Mesenchymal stem cell (in vitro differentiated cells and primary cell): ENCODE measurements at regions not wholly inside any gene's neighbourhood (a gene's known extent, or its start where the extent isn't known, plus 50 kb on each side); places are given as distances from the start of the nearest gene placed in this dataset.
A peak's percentile ranks its signal among the peaks of the same experiment; 100 is the strongest.
"Not testable (repeated sequence)": the region's sequence is repeated elsewhere in the genome, so short reads cannot be mapped to it uniquely, and the experiment has no call there.

Experiments
- DNase-seq: peaks from one replicate; pipeline ENCODE4 v3.0.0-alpha.2; 2013
- H2AFZ ChIP-seq: one replicate; pipeline ENCODE4 v1.6.1; 2013; ENCODE audit warnings: low read depth, mild to moderate bottlenecking, control low read depth, inconsistent platforms, low read length, moderate library complexity
- H2AK5ac ChIP-seq: 2 replicates; pipeline ENCODE4 v1.6.1; 2013; ENCODE audit warnings: low read length, moderate library complexity, mild to moderate bottlenecking, inconsistent platforms; ENCODE audit not compliant: severe bottlenecking
- H2BK120ac ChIP-seq: one replicate; pipeline ENCODE4 v1.6.1; 2013; ENCODE audit warnings: low read depth, mild to moderate bottlenecking, inconsistent platforms, low read length, moderate library complexity
- H2BK12ac ChIP-seq, 2 experiments: one replicate each; pipeline ENCODE4 v1.6.1; 2013; ENCODE audit warnings: inconsistent platforms in 2 of 2, low read length in 2 of 2, mild to moderate bottlenecking in 2 of 2, moderate library complexity in 2 of 2, control low read depth in 1 of 2
- H2BK15ac ChIP-seq: one replicate; pipeline ENCODE4 v1.6.1; 2013; ENCODE audit warnings: mild to moderate bottlenecking, low read depth, inconsistent platforms; ENCODE audit not compliant: poor library complexity, severe bottlenecking
- H2BK5ac ChIP-seq: 2 replicates; pipeline ENCODE4 v1.6.1; 2013; ENCODE audit warnings: low read depth, mild to moderate bottlenecking, low read length, control low read depth, inconsistent platforms; ENCODE audit not compliant: poor library complexity, severe bottlenecking
- H3K14ac ChIP-seq, 2 experiments: one replicate each; pipeline ENCODE4 v1.6.1; 2013; ENCODE audit warnings: inconsistent platforms in 2 of 2, low read length in 2 of 2, control low read depth in 1 of 2, mild to moderate bottlenecking in 1 of 2, moderate library complexity in 1 of 2
- H3K18ac ChIP-seq, 2 experiments: one replicate each; pipeline ENCODE4 v1.6.1; 2013; ENCODE audit warnings: inconsistent platforms in 2 of 2, low read length in 2 of 2, control low read depth in 1 of 2, low read depth in 1 of 2, mild to moderate bottlenecking in 1 of 2
- H3K23ac ChIP-seq, 2 experiments: one replicate each; pipeline ENCODE4 v1.6.1; 2013; ENCODE audit warnings: inconsistent platforms in 2 of 2, low read length in 2 of 2, mild to moderate bottlenecking in 2 of 2, moderate library complexity in 2 of 2, control low read depth in 1 of 2
- H3K27ac ChIP-seq: 2 replicates; pipeline ENCODE4 v1.5.1; 2013; ENCODE audit warnings: mild to moderate bottlenecking, moderate library complexity, low read length, control low read depth, inconsistent platforms; ENCODE audit not compliant: poor library complexity, severe bottlenecking
- H3K27me3 ChIP-seq, 2 experiments: 2 replicates each; pipeline versions ENCODE4 v1.6.1 to v1.7.0; 2013; ENCODE audit warnings: low read length in 2 of 2, mild to moderate bottlenecking in 2 of 2, moderate library complexity in 2 of 2, control low read depth in 1 of 2, inconsistent platforms in 1 of 2; ENCODE audit not compliant: control insufficient read depth in 1 of 2, insufficient read depth in 1 of 2
- H3K36me3 ChIP-seq, 2 experiments: 2 replicates each; pipeline versions ENCODE4 v1.6.1 to v1.7.0; 2013; ENCODE audit warnings: low read length in 2 of 2, control low read depth in 1 of 2, inconsistent platforms in 1 of 2, low read depth in 1 of 2, mild to moderate bottlenecking in 1 of 2; ENCODE audit not compliant: insufficient read depth in 2 of 2, control insufficient read depth in 1 of 2
- H3K4ac ChIP-seq, 2 experiments: one replicate each; pipeline ENCODE4 v1.6.1; 2013; ENCODE audit warnings: inconsistent platforms in 2 of 2, low read length in 2 of 2, mild to moderate bottlenecking in 2 of 2, moderate library complexity in 2 of 2, control low read depth in 1 of 2, low read depth in 1 of 2
- H3K4me1 ChIP-seq: 2 replicates; pipeline ENCODE4 v1.6.1; 2013; ENCODE audit warnings: low read depth, low read length, control low read depth; ENCODE audit not compliant: control insufficient read depth, insufficient read depth
- H3K4me2 ChIP-seq: 2 replicates; pipeline ENCODE4 v1.6.1; 2013; ENCODE audit warnings: low read length, mild to moderate bottlenecking, inconsistent platforms; ENCODE audit not compliant: poor library complexity, severe bottlenecking
- H3K4me3 ChIP-seq, 2 experiments: 2 replicates each; pipeline versions ENCODE4 v1.5.1 to v1.7.0; 2013; ENCODE audit warnings: low read length in 2 of 2, mild to moderate bottlenecking in 2 of 2, control low read depth in 1 of 2, low read depth in 1 of 2; ENCODE audit not compliant: insufficient read depth in 1 of 2
- H3K79me1 ChIP-seq: replicated peaks from 2 replicates; pipeline ENCODE4 v1.6.1; 2013; ENCODE audit warnings: mild to moderate bottlenecking, control low read depth, low read length, inconsistent platforms; ENCODE audit not compliant: poor library complexity, severe bottlenecking
- H3K9ac ChIP-seq: 2 replicates; pipeline ENCODE4 v1.7.0; 2013; ENCODE audit warnings: mild to moderate bottlenecking, low read length, moderate library complexity
- H3K9me3 ChIP-seq: 2 replicates; pipeline ENCODE4 v1.7.0; 2013; ENCODE audit warnings: mild to moderate bottlenecking, low read length; ENCODE audit not compliant: control insufficient read depth
- H4K8ac ChIP-seq: one replicate; pipeline ENCODE4 v1.6.1; 2013; ENCODE audit warnings: inconsistent platforms, mild to moderate bottlenecking, low read length, moderate library complexity
- H4K91ac ChIP-seq: one replicate; pipeline ENCODE4 v1.6.1; 2013; ENCODE audit warnings: mild to moderate bottlenecking, low read length, inconsistent platforms
- WGBS: methylation state at CpG from one replicate; pipeline ENCODE4 v1.1.7; 2013; ENCODE audit warnings: mixed read lengths; 5-methylcytosine and 5-hydroxymethylcytosine counted together

GRCh38 chr2:163897799-163898198 lies 162.0 kb upstream of the FIGN start:
- H3K4me1 ChIP-seq = no peaks in the 10 kb centered on the region
- no peaks in the 10 kb centered on the region for H3K27me3 ChIP-seq
- H3K23ac ChIP-seq = no peak overlapping the region
- no peak overlapping the region for H2BK120ac ChIP-seq
- no peak overlapping the region for H3K4me3 ChIP-seq
- no peak overlapping the region for H2BK5ac ChIP-seq
- H2AK5ac ChIP-seq = no peak overlapping the region
- 82% methylated on average over 2 of the region's 2 CpGs for WGBS
- no peak overlapping the region for H3K4me2 ChIP-seq
- H3K14ac ChIP-seq = peak overlapping the region in 1 of 2 experiments; percentile 27
- H3K9ac ChIP-seq = no peak overlapping the region
- no peak overlapping the region for H2BK12ac ChIP-seq
- no peak overlapping the region for H3K18ac ChIP-seq
- no peak overlapping the region for H2AFZ ChIP-seq
- no peak overlapping the region for H3K4ac ChIP-seq
- H4K8ac ChIP-seq = no peak overlapping the region
- no peaks in the 10 kb centered on the region for H3K79me1 ChIP-seq
- no peak overlapping the region for H3K27ac ChIP-seq
- H4K91ac ChIP-seq = no peak overlapping the region
- no peak for DNase-seq
- peaks cover 43% of the 10 kb centered on the region for H3K9me3 ChIP-seq
- no peaks in the 10 kb centered on the region for H3K36me3 ChIP-seq
- no peak overlapping the region for H2BK15ac ChIP-seq

GRCh38 chr2:163893444-163893843 lies 157.6 kb upstream of the FIGN start:
- not testable (repeated sequence) for H2BK15ac ChIP-seq, H3K18ac ChIP-seq, H2AFZ ChIP-seq, H3K4me2 ChIP-seq, H2AK5ac ChIP-seq, H3K4me3 ChIP-seq, H3K23ac ChIP-seq, H4K8ac ChIP-seq, H4K91ac ChIP-seq, H3K9ac ChIP-seq, H3K79me1 ChIP-seq, H3K36me3 ChIP-seq, DNase-seq, H3K4ac ChIP-seq, H3K4me1 ChIP-seq, H2BK120ac ChIP-seq, H3K27ac ChIP-seq, H3K14ac ChIP-seq, H2BK5ac ChIP-seq, H3K27me3 ChIP-seq, H2BK12ac ChIP-seq
- H3K9me3 ChIP-seq = peaks cover 14% of the 10 kb centered on the region
- WGBS = 33% methylated on average over 1 of the region's 1 CpG

GRCh38 chr2:163888591-163888990 lies 152.8 kb upstream of the FIGN start:
- H3K23ac ChIP-seq = no peak overlapping the region
- no peak overlapping the region for H2BK5ac ChIP-seq
- DNase-seq = no peak
- no peak overlapping the region for H3K4ac ChIP-seq
- H3K9ac ChIP-seq = no peak overlapping the region
- no peak overlapping the region for H3K4me3 ChIP-seq
- no peak overlapping the region for H4K8ac ChIP-seq
- H2AK5ac ChIP-seq = no peak overlapping the region
- no peak overlapping the region for H3K4me2 ChIP-seq
- no peak overlapping the region for H2BK12ac ChIP-seq
- no peak overlapping the region for H3K18ac ChIP-seq
- H3K27me3 ChIP-seq = no peaks in the 10 kb centered on the region
- no peak overlapping the region for H2BK120ac ChIP-seq
- H3K14ac ChIP-seq = no peak overlapping the region
- H3K27ac ChIP-seq = no peak overlapping the region
- H3K79me1 ChIP-seq = no peaks in the 10 kb centered on the region
- no peaks in the 10 kb centered on the region for H3K36me3 ChIP-seq
- H2AFZ ChIP-seq = no peak overlapping the region
- H4K91ac ChIP-seq = no peak overlapping the region
- WGBS = no CpG with 5 or more reads among the region's 4 CpGs
- H3K4me1 ChIP-seq = no peaks in the 10 kb centered on the region
- H3K9me3 ChIP-seq = no peaks in the 10 kb centered on the region
- H2BK15ac ChIP-seq = no peak overlapping the region

- H4K8ac ChIP-seq = no peak overlapping the region
- H3K27me3 ChIP-seq = no peaks in the 10 kb centered on the region
- no peak for DNase-seq
- H3K36me3 ChIP-seq = no peaks in the 10 kb centered on the region
- H3K27ac ChIP-seq = no peak overlapping the region
- H2AK5ac ChIP-seq = no peak overlapping the region
- H2BK120ac ChIP-seq = no peak overlapping the region
- H3K4ac ChIP-seq = no peak overlapping the region
- H4K91ac ChIP-seq = no peak overlapping the region
- H3K14ac ChIP-seq = no peak overlapping the region
- H2AFZ ChIP-seq = no peak overlapping the region
- H3K4me3 ChIP-seq = no peak overlapping the region
- no peaks in the 10 kb centered on the region for H3K4me1 ChIP-seq
- no peak overlapping the region for H3K9ac ChIP-seq
- H3K9me3 ChIP-seq = no peaks in the 10 kb centered on the region
- no peak overlapping the region for H3K23ac ChIP-seq
- H2BK15ac ChIP-seq = no peak overlapping the region
- no peak overlapping the region for H2BK12ac ChIP-seq
- H3K4me2 ChIP-seq = no peak overlapping the region
- no peaks in the 10 kb centered on the region for H3K79me1 ChIP-seq
- H3K18ac ChIP-seq = no peak overlapping the region
- H2BK5ac ChIP-seq = no peak overlapping the region
Observed at GRCh38 chr2:163887182-163887581, 151.4 kb upstream of the FIGN start.
